ENCODE measurements at regions not wholly inside any gene's neighbourhood (a gene's known extent, or its start where the extent isn't known, plus 50 kb on each side); places are given as distances from the start of the nearest gene placed in this dataset.
"Not testable (repeated sequence)": the region's sequence is repeated elsewhere in the genome, so short reads cannot be mapped to it uniquely, and the experiment has no call there.

GRCh38 chr12:97063292-97063935, 156.4 kb downstream of the NEDD1 start:
- no peak for TF ChIP-seq CTCF (IDR thresholded peaks at IDR 0.05; ENCODE audit: insufficient read depth, low read length, poor library complexity, severe bottlenecking)
- no peak for DNase-seq (ENCODE audit: extremely low read depth, insufficient read length)

GRCh38 chr12:97075161-97075933, 168.3 kb downstream of the NEDD1 start:
- no peak for DNase-seq (ENCODE audit: extremely low read depth, insufficient read length)
- Histone ChIP-seq H3K36me3 (ENCODE audit: control insufficient read depth, insufficient read depth, low read length) (no peaks in the 10 kb centered on the region), H3K27me3 (replicated peaks; ENCODE audit: control insufficient read depth, insufficient read depth, low read length) (no peaks in the 10 kb centered on the region), H3K4me3 (replicated peaks; ENCODE audit: low read depth, low read length) (no peak overlapping the region)
- no peak for TF ChIP-seq CTCF (IDR thresholded peaks at IDR 0.05; ENCODE audit: insufficient read depth, low read length, poor library complexity, severe bottlenecking)

More at GRCh38 chr12:97063292-97063935, 156.4 kb downstream of the NEDD1 start:
- Histone ChIP-seq H3K36me3 (ENCODE audit: control insufficient read depth, insufficient read depth, low read length) (no peaks in the 10 kb centered on the region), H3K27me3 (replicated peaks; ENCODE audit: control insufficient read depth, insufficient read depth, low read length) (no peaks in the 10 kb centered on the region), H3K4me3 (replicated peaks; ENCODE audit: low read depth, low read length) (no peak overlapping the region)

- H3K36me3 ChIP-seq (ENCODE audit: control insufficient read depth, insufficient read depth, low read length), result no peaks in the 10 kb centered on the region
- H3K27me3 ChIP-seq (replicated peaks; ENCODE audit: control insufficient read depth, insufficient read depth, low read length), result no peaks in the 10 kb centered on the region
- H3K4me3 ChIP-seq (replicated peaks; ENCODE audit: low read depth, low read length), result no peak overlapping the region
- no peak for TF ChIP-seq CTCF (IDR thresholded peaks at IDR 0.05; ENCODE audit: insufficient read depth, low read length, poor library complexity, severe bottlenecking)
- DNase-seq (ENCODE audit: extremely low read depth, insufficient read length), result no peak
Measured at GRCh38 chr12:97075934-97076630, 169.0 kb downstream of the NEDD1 start.

GRCh38 chr12:97076912-97077311, 169.9 kb downstream of the NEDD1 start:
- H3K27me3 ChIP-seq (replicated peaks; ENCODE audit: control insufficient read depth, insufficient read depth, low read length); DNase-seq (ENCODE audit: extremely low read depth, insufficient read length); H3K4me3 ChIP-seq (replicated peaks; ENCODE audit: low read depth, low read length); H3K36me3 ChIP-seq (ENCODE audit: control insufficient read depth, insufficient read depth, low read length): not testable (repeated sequence)

GRCh38 chr12:97082029-97082428, 175.0 kb downstream of the NEDD1 start:
- Histone ChIP-seq H3K4me3 (replicated peaks; ENCODE audit: low read depth, low read length) (no peak overlapping the region), H3K36me3 (ENCODE audit: control insufficient read depth, insufficient read depth, low read length) (no peaks in the 10 kb centered on the region), H3K27me3 (replicated peaks; ENCODE audit: control insufficient read depth, insufficient read depth, low read length) (no peaks in the 10 kb centered on the region)
- no peak for DNase-seq (ENCODE audit: extremely low read depth, insufficient read length)
- no peak for TF ChIP-seq CTCF (IDR thresholded peaks at IDR 0.05; ENCODE audit: insufficient read depth, low read length, poor library complexity, severe bottlenecking)

- no peak overlapping the region for H3K4me3 ChIP-seq (replicated peaks; ENCODE audit: low read depth, low read length)
- no peak for TF ChIP-seq CTCF (IDR thresholded peaks at IDR 0.05; ENCODE audit: insufficient read depth, low read length, poor library complexity, severe bottlenecking)
- no peaks in the 10 kb centered on the region for H3K36me3 ChIP-seq (ENCODE audit: control insufficient read depth, insufficient read depth, low read length)
- no peak for DNase-seq (ENCODE audit: extremely low read depth, insufficient read length)
- no peaks in the 10 kb centered on the region for H3K27me3 ChIP-seq (replicated peaks; ENCODE audit: control insufficient read depth, insufficient read depth, low read length)
Measured at GRCh38 chr12:97093187-97093683, 186.2 kb downstream of the NEDD1 start.

Measured in GM06990 (cell line).